GM21825 (cell line): ENCODE measurements at regions not wholly inside any gene's neighbourhood (a gene's known extent, or its start where the extent isn't known, plus 50 kb on each side); places are given as distances from the start of the nearest gene placed in this dataset.
"Not testable (repeated sequence)": the region's sequence is repeated elsewhere in the genome, so short reads cannot be mapped to it uniquely, and the experiment has no call there.

ENCODE experiments used
- ATAC-seq: cut with Tn5 transposase; IDR thresholded peaks from one replicate; pipeline ENCODE4 v1.9.1; 2021; ENCODE audit warnings: mild to moderate bottlenecking, moderate library complexity; ENCODE audit not compliant: unreplicated experiment

GRCh38 chr15:39016706-39017105 lies 452.1 kb upstream of the RASGRP1 start:
- no peak for ATAC-seq

GRCh38 chr15:39018966-39019365 lies 454.4 kb upstream of the RASGRP1 start:
- no peak for ATAC-seq

GRCh38 chr15:39021341-39021740 lies 456.7 kb upstream of the RASGRP1 start:
- ATAC-seq, result no peak

GRCh38 chr15:39022532-39023305 lies 458.1 kb upstream of the RASGRP1 start:
- no peak for ATAC-seq

GRCh38 chr15:39025321-39025720 lies 460.7 kb upstream of the RASGRP1 start:
- ATAC-seq, result no peak

GRCh38 chr15:39025881-39026280 lies 461.3 kb upstream of the RASGRP1 start:
- ATAC-seq, result no peak

GRCh38 chr15:39028069-39028468 lies 463.5 kb upstream of the RASGRP1 start:
- no peak for ATAC-seq

- no peak for ATAC-seq
Measured at GRCh38 chr15:39029741-39030140, 465.1 kb upstream of the RASGRP1 start.

GRCh38 chr15:39030291-39031070 lies 465.9 kb upstream of the RASGRP1 start:
- ATAC-seq, result no peak

GRCh38 chr15:39031596-39031995 lies 467.0 kb upstream of the RASGRP1 start:
- no peak for ATAC-seq

GRCh38 chr15:39034816-39035215 lies 470.2 kb upstream of the RASGRP1 start:
- no peak for ATAC-seq

GRCh38 chr15:39037611-39038010 lies 473.0 kb upstream of the RASGRP1 start:
- ATAC-seq, result not testable (repeated sequence)

- no peak for ATAC-seq
Measured at GRCh38 chr15:39040861-39041260, 476.2 kb upstream of the RASGRP1 start.

GRCh38 chr15:39041979-39042495 lies 477.4 kb upstream of the RASGRP1 start:
- ATAC-seq, result no peak

- no peak for ATAC-seq
Measured at GRCh38 chr15:39051626-39052322, 487.2 kb upstream of the RASGRP1 start.

- no peak for ATAC-seq
Measured at GRCh38 chr15:39052323-39052705, 487.7 kb upstream of the RASGRP1 start.

GRCh38 chr15:39053480-39053879 lies 488.9 kb upstream of the RASGRP1 start:
- ATAC-seq, result no peak

- ATAC-seq, result no peak
Measured at GRCh38 chr15:39054128-39054732, 489.6 kb upstream of the RASGRP1 start.

GRCh38 chr15:39056357-39056756 lies 491.7 kb upstream of the RASGRP1 start:
- ATAC-seq, result no peak

GRCh38 chr15:39058351-39059131 lies 493.9 kb upstream of the RASGRP1 start:
- ATAC-seq, result no peak
